HG03565 (cell line): ENCODE measurements at regions not wholly inside any gene's neighbourhood (a gene's known extent, or its start where the extent isn't known, plus 50 kb on each side); places are given as distances from the start of the nearest gene placed in this dataset.

Source experiments
- ATAC-seq: cut with Tn5 transposase; IDR thresholded peaks from one replicate; pipeline ENCODE4 v1.9.1; 2021; ENCODE audit warnings: mild to moderate bottlenecking, moderate library complexity; ENCODE audit not compliant: unreplicated experiment

GRCh38 chr3:148600902-148601765 is 96.6 kb upstream of the AGTR1 start:
- ATAC-seq = no peak

DNA sequence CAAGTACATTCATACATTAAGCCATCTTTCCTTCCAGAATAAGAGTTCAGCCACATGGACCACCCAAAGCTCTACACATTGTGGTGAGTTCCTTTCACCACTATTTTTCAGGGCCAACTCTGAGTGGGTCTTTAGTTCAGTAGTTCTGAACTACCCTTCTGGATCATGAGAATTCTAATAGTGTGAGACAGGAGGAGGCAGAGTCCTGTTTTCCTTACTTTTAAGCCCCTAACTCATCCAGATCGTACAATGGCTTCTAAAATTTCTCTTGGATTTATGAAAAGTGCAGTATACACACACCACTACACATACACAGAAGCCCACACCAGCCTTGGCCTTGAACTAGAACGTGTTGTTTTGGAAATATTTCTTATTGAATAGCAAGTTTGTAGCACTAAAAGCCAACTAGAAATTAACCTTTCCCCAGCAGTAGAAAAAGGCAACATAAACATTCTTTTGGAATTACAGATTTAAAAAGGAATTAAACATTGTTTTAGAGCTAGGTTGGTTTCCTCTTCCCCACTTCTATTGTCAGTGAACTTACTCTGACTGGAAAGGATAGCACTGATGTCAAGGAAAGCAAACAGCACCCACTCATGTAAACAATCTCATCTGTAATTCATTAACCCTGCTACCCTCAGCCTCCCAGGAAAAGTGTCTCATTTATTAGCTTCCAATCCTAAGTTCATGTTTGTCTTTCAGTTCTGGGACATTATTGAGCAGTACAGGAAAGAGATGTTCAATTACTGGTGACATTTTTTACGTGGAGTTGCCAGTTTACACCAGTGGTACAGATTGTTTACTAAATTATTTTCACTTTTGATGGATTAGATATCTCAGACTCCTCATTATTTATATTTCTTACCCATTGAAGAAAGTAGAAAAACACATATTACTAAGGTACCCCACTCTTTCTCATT is 95.7 kb upstream of the AGTR1 start:
- ATAC-seq = no peak

DNA sequence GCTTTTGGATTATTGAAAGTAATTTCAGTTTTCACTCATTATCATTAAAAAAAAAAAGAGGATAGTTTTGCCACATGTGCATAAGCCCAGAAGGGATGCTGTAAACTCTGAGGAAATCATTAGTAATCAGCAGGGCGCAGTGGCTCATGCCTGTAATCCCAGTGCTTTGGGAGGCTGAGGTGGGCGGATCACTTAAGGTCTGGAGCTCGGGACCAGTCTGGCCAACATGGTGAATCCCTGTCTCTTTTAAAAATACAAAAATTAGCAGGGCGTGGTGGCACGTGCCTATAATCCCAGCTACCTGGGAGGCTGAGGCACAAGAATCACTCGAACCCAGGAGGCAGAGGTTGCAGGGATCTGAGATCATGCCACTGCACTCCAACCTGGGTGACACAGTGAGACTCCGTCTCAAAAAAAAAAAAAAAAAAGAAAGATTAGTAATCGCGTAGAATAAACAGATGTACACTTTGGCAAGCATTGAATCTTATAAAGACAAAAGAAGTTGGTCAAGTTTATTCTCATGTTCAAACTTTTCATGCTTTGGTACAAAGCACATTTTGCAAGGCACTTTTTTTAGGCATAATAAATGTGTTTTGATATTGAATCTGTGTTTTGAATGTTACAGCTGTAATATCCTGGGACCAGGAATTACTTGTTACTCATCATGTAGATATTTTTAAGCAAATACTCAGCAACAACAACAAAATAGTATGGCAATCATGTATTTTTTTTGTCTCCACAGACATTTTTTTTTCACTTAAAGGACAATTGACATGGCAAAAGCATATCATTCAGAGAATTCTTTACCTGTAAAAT is 93.2 kb upstream of the AGTR1 start:
- ATAC-seq = no peak

DNA sequence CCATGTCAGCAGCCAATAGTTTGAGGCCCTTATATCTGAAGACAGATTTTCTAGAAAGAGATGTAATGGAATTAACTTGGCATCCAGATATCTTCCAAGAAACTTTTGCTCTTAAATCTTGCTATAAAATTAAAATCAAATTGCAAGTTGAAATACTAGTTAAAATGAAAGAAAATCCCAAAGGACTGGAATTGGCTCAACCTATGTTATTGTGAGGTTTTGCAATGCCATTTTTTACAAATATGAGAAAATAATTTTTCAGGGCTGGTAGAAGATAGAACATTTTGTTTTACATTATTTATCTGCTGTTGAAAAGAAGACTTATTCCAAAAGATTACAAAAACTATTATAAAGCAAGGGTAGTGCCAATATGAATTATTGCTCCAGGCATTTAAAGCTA is 92.2 kb upstream of the AGTR1 start:
- ATAC-seq = no peak

DNA sequence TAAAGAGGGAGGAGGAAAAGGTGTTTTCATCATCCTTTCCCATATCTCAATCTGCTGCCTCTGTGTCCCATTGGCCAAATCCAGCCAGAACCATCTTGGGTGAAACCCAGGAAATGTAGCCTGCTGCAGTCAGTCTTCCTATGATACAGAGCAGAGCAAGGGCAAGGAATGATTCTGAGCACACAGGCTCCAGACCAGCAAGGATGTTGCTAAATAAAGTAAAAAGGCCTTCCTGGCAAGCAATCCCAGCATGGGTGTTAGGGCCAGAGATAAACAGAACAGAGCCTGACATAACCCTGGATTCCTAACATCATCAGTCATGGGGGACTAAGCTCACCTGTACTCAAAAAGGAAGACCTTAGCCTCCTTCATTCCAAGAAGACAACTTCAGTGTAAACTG is 90.7 kb upstream of the AGTR1 start:
- ATAC-seq = no peak

GRCh38 chr3:148607491-148607890 is 90.2 kb upstream of the AGTR1 start:
- no peak for ATAC-seq

DNA sequence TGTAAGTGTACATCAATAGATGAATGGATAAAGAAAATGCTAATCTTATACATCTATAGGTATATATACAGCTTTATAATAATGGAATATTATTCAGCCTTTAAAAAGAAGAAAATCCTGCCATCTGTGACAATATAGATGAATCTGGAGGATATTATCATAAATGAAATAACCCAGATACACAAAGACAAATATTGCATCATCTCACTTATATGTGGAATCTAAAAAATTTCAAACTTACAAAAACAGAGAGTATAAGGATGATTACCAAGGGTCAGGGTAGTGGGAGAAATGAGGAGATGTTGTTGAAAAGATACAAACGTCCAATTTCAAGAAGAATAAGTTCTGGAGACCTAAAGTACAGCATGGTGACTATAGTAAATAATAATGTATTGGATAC is 85.4 kb upstream of the AGTR1 start:
- no peak for ATAC-seq

DNA sequence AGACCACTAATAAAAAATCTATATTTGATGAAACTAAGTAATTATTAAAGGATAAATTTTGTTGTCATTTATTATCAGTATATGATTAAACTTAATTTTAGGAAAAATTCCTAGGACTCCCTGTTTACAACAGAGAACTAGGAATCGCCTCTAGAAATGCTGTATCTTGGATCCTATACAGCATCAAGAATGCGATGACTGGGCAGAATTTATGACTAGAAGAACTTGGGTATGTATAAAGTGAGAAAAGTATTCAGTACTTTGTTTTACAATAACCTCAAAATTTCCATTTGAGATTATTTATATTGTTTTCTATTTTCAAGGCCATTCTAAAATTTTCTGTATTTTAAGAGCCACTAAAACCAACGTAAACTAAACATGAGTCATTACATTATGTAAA is 82.3 kb upstream of the AGTR1 start:
- ATAC-seq = no peak

- no peak for ATAC-seq
Measured at GRCh38 chr3:148625095-148625736, 72.5 kb upstream of the AGTR1 start.

DNA sequence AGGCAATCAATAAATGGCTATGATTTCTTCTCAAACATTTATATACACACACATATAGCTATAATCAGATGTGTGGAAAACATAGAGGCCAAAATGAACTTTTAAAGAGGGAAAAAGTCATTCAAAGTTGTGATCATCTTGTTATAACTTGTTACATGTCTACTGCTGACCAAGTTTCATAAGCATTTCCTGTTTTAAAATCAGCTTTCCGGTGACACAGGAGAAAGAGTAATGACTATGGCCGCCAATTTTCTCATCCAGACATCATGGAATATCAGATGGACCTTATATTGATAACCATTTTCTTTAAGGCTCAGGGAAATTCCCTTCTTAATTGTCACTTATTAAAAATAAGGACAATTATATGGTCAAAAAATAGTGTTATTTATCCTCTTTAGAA is 71.7 kb upstream of the AGTR1 start:
- no peak for ATAC-seq

DNA sequence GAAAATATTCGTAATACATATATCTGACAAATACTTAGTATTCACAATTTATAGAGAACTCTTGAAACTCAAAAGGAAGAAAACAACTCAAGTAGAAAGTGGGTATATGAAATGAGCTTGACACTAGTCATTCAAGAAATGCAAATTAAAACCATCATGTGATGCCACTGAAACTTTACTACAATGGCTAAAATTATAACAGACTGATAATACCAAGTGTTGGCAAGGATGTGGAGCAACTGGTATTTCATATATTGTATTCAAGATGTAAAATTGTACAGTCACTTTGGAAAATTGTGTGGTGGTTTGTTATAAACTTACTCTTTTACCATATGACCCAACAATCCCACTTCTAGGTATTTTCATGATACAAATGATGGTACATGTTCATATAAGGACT is 68.7 kb upstream of the AGTR1 start:
- no peak for ATAC-seq

DNA sequence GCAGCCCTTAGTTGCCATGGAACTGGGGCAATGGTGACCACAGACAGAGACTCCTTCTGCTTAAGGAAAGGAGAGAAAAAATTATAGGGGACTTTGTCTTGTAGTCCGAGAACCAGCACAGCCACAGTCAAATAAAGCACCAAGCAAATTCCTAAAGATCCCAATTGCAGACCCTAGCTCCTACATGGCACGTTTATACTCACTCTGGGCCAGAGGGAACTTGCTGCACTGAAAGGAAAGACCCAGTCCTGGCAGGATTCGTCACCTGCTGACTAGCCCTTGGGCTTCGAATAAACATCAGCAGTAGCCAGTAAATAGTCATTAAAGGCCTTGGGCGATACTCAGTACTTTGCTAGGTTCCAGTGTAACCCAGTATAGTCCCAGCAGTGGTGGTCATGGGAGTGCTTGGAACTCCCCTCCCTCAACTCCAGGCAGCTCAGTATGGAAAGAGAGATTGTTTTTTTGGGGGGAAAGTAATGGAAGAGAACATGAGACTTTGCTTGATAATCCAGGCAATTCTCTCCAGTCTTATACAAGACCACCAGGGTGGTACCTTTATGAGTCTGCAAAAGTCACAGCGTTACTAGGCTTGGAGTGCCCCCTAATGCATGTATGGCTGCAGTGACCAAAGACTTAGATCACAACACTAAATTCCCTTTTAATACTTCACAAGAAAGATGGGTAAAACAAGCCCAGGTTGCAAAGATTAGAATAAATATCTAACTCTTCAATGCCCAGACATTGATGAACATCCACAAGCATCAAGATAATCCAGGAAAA is 66.4 kb upstream of the AGTR1 start:
- ATAC-seq = no peak

DNA sequence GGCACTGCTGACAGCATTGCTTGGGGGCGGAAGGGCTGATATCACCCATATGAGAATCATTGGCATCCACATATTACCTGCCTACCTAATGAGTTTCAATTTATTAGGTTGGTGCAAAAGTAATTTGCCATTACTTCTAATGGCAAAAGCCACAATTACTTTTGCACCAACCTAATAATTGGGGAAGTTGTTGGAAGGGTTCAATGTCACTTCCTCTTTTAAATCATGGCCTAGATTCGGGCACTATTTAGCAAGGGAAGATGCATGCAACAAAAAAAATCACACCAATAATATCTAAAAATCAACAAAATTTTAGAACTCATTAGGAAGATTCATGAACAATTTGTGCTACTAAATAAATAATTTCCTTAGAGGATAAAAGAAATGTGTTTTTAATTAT is 56.0 kb upstream of the AGTR1 start:
- ATAC-seq = no peak

GRCh38 chr3:148642214-148642613 is 55.5 kb upstream of the AGTR1 start:
- ATAC-seq = no peak

DNA sequence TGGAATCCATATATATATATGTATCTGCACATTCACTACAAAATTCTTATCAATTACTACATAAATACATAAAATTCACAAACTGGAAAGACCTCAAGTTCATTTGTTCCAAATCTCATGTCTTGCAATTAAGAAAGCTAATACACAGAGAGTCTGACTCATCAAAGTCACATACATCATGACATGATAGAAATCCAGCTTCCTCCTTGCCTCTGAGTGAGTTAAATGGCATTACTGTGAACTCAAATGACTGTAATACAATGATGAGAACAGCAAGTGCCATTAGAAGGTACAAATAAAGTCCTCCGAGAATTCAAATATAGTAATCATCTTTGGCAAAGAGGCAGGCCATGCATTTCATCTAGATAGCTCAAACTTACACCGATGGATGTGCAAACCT is 55.1 kb upstream of the AGTR1 start:
- no peak for ATAC-seq

DNA sequence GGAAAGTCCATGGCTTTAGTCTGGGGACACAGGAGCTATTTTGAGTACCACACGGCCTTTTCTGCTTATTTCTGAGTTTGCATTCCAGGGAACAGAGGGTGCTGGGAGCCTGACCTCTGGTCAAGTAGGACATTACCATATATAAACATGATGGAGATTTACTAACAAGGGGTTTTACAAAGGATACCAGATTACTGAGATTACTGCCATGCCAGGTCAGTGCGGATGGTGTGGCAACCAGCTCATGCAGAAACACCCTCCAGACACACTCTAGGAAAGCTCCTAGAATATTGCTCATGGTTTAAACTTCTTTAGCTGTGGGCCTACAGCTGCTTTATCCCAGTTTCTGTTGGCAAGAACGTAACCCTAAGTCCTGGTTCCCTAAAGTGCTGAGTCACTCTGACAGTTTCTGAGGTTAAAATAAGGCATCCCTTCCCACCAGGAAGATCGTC is 54.3 kb upstream of the AGTR1 start:
- no peak for ATAC-seq

GRCh38 chr3:148646126-148646665 is 51.5 kb upstream of the AGTR1 start:
- no peak for ATAC-seq
